ENCODE measurements at regions not wholly inside any gene's neighbourhood (a gene's known extent, or its start where the extent isn't known, plus 50 kb on each side); places are given as distances from the start of the nearest gene placed in this dataset.

DNA sequence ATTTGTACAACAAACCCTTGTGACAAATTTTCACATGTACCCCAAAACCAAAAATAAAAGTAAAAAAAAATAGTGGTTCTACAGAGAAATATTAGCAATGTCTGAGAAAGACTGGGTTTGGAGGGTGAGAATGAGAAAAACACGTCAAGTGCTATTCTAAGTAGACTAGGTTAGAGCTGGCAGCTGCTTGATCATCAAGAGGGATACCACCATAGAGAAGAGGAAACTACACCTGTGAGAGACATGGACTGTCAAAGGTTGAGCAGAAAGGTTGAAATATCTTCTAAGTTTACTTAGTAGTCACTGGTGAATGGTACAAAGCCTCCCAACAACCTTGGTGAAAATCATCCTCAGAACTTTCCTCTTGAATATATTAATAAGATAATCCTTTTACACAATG is 126.9 kb upstream of the ITGA4 start:
- peaks cover 0 to 20% (median 13%) of the 10 kb centered on the region in 7 donors for H3K9me3 Mint-ChIP-seq
- DNase-seq (no peak), ATAC-seq (ENCODE audit: low read depth in 2 of 2) (no peak)
- H3K36me3 Mint-ChIP-seq = peaks cover 9% of the 10 kb centered on the region in 2 donors
- H3K4me3 Mint-ChIP-seq = peak overlapping the region in 1 of 8 donors; percentile 15
- H3K27ac Mint-ChIP-seq = no peak overlapping the region
- peaks cover 5 to 20% (median 19%) of the 10 kb centered on the region in 3 donors for H3K4me1 Mint-ChIP-seq
- no peaks in the 10 kb centered on the region for H3K27me3 Mint-ChIP-seq

DNA sequence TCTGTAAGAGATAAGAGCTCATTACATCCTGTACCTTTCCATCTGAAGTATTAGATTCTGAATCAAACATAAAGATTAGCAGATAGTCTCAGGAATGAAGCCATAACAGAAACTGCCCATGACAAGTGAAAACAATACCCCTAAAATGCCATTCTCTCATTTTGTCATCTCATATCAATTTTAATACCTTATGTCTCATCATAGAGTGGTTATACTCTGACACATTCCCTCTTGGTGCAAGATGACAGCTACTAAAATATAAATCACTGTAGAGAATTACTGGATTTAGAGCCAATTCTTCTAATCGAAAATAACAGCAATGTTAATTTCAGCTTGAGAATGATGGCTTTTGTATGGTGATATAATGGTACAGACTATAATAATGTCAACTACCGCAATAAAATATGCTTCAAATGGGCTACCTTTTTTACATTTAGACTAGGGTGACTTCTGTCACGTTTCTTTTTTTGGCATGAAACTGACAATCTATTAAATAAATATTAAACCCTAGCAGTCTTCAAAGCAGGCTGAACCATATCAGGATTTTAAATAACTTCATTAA is 125.1 kb upstream of the ITGA4 start:
- H3K27ac Mint-ChIP-seq = no peak overlapping the region

DNA sequence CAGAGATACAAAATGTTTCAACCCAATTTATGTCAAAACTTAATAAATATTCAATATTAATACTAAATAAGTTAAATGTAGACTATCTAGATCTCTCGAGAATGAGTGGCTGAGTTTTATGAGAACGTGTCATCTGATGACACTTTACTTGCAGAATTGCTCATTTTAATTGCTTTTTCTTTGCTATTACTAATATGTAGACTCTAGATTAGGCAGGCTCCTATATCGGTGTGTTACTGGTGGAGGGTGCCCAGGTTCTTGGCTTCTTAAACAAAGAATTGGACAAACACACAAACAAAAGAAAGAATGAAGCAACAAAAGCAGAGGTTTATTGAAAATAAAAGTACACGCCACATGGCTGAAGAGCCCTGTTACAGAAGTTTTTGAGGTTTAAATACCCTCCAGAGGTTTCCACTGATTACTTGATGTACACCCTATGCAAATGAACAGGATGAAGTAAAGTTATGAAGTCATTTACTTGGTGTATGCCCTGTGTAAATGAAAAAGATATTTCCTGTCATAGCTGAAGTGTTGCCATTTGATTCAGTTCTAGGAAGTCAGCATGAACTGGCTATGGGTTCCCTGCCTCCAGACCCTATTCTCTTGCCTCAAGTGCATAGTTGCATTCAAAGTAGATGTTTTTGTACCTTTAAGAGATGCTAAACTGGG is 122.9 kb upstream of the ITGA4 start:
- Mint-ChIP-seq H3K9me3 (peaks cover 0 to 16% (median 4%) of the 10 kb centered on the region in 7 donors), H3K4me1 (peaks cover 5 to 12% (median 7%) of the 10 kb centered on the region in 3 donors), H3K27ac (peak overlapping the region in 3 of 6 donors; percentile 7 to 44 (median 27)), H3K27me3 (no peaks in the 10 kb centered on the region), H3K36me3 (peaks cover under 1 to 9% of the 10 kb centered on the region in 2 donors), H3K4me3 (no peak overlapping the region)
- DNase-seq (no peak), ATAC-seq (ENCODE audit: low read depth in 2 of 2) (peak; percentile 50 to 69)

More for the DNA sequence above, 125.1 kb upstream of the ITGA4 start:
- H3K4me1 Mint-ChIP-seq = peaks cover 5 to 12% (median 7%) of the 10 kb centered on the region in 3 donors
- H3K27me3 Mint-ChIP-seq = no peaks in the 10 kb centered on the region
- ATAC-seq (ENCODE audit: low read depth in 2 of 2) (no peak), DNase-seq (no peak)
- no peak overlapping the region for H3K4me3 Mint-ChIP-seq
- peaks cover 0 to 20% (median 13%) of the 10 kb centered on the region in 7 donors for H3K9me3 Mint-ChIP-seq
- H3K36me3 Mint-ChIP-seq = peaks cover 9% of the 10 kb centered on the region in 2 donors

DNA sequence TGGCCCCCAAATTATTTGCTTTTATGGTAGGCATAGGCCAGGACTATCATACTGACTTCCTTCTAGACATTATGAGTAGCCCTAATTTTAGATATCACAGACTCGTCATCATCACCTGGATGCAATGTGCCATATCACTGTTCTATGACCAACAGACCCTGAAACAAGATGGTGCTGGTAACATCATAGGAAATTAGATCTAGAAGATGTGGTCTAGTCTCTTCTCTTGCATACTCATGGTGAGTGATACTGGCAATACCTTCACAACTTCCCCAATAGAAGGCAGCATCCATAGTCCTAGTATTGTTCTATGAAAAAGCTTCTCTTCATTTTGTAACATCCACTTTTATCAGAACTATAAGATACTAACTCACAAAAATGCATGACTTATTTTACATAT is 116.3 kb upstream of the ITGA4 start:
- ATAC-seq (ENCODE audit: low read depth in 2 of 2) = peak in 1 of 2 donors; percentile 78
- Mint-ChIP-seq H3K4me3 (no peak overlapping the region), H3K9me3 (peaks cover 0 to 2% (median 0%) of the 10 kb centered on the region in 7 donors), H3K4me1 (peaks cover 16 to 18% (median 17%) of the 10 kb centered on the region in 3 donors), H3K27ac (no peak overlapping the region), H3K36me3 (no peaks in the 10 kb centered on the region), H3K27me3 (no peaks in the 10 kb centered on the region)
- DNase-seq = no peak

DNA sequence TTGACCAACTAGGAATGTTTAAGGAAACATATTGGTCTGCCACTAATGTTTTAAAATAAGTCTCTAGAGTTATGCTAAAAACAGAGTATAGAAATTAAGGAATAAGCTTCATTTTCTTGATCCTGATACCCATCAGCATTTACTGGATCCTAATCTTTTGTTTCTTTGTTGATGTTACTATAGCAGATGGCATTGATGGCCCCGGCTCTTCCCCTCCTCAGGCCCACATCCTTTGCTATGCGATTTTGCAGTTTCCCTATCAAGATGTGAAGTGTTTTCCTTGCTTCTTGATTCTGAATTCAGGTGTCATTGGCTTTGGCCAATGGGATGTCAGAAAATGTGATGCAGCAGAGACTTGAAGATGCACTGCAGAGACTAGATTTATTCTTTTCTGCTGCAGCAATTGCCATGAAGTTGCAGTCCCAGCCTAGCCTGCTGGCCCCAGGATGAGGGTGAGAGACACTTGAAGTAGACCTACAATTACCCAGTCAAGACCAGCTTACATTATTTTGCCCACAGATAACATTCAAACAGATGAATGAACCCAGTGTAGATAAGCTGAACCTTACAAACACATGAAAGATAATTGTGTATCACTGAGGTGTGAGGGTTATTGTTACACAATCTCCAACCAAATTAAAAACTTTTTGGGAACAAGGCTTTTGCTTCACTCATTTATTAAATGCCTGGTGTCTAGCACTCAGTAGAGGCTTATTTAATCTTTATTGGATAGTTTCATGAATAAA is 115.2 kb upstream of the ITGA4 start:
- Mint-ChIP-seq H3K27ac (peak overlapping the region in 1 of 6 donors; percentile 38), H3K4me1 (peaks cover 16 to 18% (median 17%) of the 10 kb centered on the region in 3 donors), H3K36me3 (no peaks in the 10 kb centered on the region), H3K9me3 (peaks cover 0 to 2% (median 0%) of the 10 kb centered on the region in 7 donors), H3K27me3 (no peaks in the 10 kb centered on the region), H3K4me3 (no peak overlapping the region)
- no peak for ATAC-seq (ENCODE audit: low read depth in 2 of 2)
- no peak for DNase-seq

DNA sequence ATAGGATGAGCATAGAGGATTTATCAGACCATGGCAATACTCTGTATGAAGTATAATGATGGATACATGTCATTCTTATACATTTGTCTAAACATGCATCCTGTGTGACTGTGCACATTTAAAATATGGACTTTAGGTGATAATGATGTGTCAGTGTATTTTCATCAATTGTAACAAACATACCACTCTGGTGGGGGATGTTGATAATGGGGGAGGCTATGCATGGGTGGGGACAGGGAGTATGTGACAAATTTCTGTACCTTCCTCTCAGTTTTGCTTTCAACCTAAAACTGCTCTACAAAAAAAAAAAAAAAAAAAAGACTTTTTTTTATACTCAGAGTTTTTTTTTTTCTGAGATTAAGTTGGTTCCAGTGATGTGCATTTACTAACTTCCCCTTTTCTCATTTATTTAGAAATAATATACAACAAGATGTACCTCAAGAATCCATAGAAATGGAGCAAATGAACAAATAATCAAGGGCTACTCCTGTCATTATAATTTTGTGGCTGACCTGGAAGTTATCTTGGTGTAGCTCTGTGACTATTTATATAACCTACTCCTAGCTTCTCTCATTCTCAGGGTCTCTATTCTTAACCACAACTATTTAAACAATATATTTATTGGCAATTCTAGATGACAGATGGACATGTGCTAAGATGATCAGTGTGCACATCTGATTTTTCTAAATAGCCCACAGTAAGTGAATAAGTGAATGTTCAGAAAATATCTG is 108.9 kb upstream of the ITGA4 start:
- H3K27ac Mint-ChIP-seq = peak overlapping the region in 5 of 6 donors; percentile 43 to 89 (median 59)
- H3K4me1 Mint-ChIP-seq = peaks cover 25 to 39% (median 31%) of the 10 kb centered on the region in 3 donors
- peaks cover 0 to 5% (median 3%) of the 10 kb centered on the region in 7 donors for H3K9me3 Mint-ChIP-seq
- ATAC-seq (ENCODE audit: low read depth in 2 of 2) = peak; percentile 73 to 76
- DNase-seq = peak; percentile 53
- H3K27me3 Mint-ChIP-seq = no peaks in the 10 kb centered on the region
- peak overlapping the region in 6 of 8 donors; percentile 2 to 64 (median 40) for H3K4me3 Mint-ChIP-seq
- H3K36me3 Mint-ChIP-seq = no peaks in the 10 kb centered on the region

DNA sequence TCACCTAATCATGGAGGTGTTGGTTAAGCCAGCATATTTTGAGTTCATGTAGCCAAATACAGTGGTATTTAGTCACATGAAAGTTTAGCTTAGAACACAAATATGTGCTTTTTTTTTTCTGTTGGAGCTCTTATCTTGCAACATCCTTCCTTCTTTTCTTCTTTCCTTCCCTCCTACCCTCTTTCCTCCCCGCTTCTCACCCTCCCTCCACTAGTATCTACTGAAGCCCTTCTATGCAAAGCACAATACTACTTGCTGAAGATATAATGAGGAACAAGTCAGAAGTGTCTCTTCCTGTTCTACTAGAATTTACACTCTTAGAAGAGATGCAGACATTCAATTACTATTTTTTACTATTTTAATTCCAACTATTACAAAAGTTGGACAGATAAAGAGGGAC is 105.0 kb upstream of the ITGA4 start:
- ATAC-seq (ENCODE audit: low read depth in 2 of 2) = peak; percentile 83 to 89
- peak overlapping the region; percentile 33 to 90 (median 66) for H3K27ac Mint-ChIP-seq
- H3K36me3 Mint-ChIP-seq = no peaks in the 10 kb centered on the region
- no peaks in the 10 kb centered on the region for H3K27me3 Mint-ChIP-seq
- peaks cover 0 to 5% (median 3%) of the 10 kb centered on the region in 7 donors for H3K9me3 Mint-ChIP-seq
- H3K4me1 Mint-ChIP-seq = peaks cover 25 to 38% (median 36%) of the 10 kb centered on the region in 3 donors
- DNase-seq = peak; percentile 43
- peak overlapping the region in 6 of 8 donors; percentile 6 to 62 (median 47) for H3K4me3 Mint-ChIP-seq

DNA sequence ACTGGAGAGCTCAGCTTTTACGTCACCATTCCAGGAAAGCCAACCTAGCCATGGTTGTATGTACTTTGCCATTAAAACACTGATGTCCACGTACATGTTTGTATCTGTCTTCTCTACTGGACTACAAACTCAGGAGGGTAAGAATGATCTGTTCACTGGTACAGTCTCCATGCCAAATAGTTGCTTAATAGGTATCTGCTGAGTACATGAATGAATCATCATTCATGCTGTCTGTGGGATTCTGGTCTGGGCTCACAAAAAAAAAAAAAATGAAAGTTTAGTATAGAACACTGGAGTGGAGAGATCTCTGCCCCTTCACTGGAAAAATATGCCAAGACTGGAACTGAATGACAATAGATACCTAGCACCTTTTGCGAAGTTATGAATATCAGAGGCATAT is 102.6 kb upstream of the ITGA4 start:
- DNase-seq = no peak

DNA sequence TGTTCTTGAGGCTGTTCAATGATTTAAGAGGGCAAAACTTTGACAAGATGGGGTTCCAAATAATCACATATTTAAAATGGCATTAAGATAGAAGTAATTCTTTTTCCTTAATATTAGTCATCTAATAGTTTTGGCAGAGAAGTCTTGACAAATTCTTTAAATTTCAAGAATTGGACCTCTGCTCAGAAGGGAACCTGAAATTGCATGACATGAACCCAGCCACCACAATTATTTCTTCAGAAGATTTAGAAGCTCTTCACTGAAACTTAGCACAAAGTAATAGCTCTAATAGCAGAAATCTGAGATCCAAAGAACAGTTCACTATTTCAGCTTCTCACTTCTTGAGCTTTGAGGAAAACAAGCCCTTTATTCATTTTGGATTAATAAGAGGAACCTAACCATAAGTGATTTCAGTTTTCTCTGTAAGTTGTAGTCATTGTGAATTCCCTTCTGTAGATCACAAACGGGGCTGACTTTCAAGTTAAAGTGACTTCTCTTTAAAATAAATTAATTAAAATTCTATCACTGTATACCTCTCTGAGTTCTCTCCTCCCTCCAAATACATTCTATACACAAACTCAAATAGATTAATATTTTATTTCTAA is 100.6 kb upstream of the ITGA4 start:
- H3K36me3 Mint-ChIP-seq = no peaks in the 10 kb centered on the region
- no peak overlapping the region for H3K4me3 Mint-ChIP-seq
- no peak for ATAC-seq (ENCODE audit: low read depth in 2 of 2)
- DNase-seq = no peak
- H3K27me3 Mint-ChIP-seq = no peaks in the 10 kb centered on the region
- H3K4me1 Mint-ChIP-seq = peaks cover 12 to 16% (median 14%) of the 10 kb centered on the region in 3 donors
- H3K9me3 Mint-ChIP-seq = no peaks in the 10 kb centered on the region
- no peak overlapping the region for H3K27ac Mint-ChIP-seq

More for the DNA sequence above, 102.6 kb upstream of the ITGA4 start:
- H3K4me1 Mint-ChIP-seq = peaks cover 19 to 27% (median 22%) of the 10 kb centered on the region in 3 donors
- H3K27ac Mint-ChIP-seq = no peak overlapping the region
- H3K27me3 Mint-ChIP-seq = no peaks in the 10 kb centered on the region
- H3K36me3 Mint-ChIP-seq = no peaks in the 10 kb centered on the region
- no peak for ATAC-seq (ENCODE audit: low read depth in 2 of 2)
- H3K9me3 Mint-ChIP-seq = no peaks in the 10 kb centered on the region
- no peak overlapping the region for H3K4me3 Mint-ChIP-seq

DNA sequence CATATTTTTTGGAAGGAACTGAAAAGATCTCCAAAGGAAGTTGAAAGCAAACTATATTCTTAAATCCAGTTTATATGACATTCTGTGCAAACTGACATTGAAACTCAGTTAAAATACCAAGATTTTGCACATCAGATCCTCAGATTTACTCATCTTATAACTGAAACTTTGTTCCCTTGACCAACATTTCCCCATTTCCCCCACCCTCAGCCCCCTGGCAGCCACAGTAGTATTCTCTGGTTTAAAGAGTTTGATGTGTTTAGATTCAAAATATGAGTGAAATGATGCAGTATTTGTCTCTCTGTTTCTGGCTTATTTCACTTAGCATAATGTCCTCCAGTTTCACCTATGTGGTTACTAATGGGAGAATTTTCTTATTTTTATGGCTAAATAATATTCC is 99.2 kb upstream of the ITGA4 start:
- Mint-ChIP-seq H3K4me1 (peaks cover 7 to 12% (median 8%) of the 10 kb centered on the region in 3 donors), H3K27ac (peak overlapping the region in 1 of 6 donors; percentile 40), H3K27me3 (no peaks in the 10 kb centered on the region), H3K9me3 (no peaks in the 10 kb centered on the region), H3K4me3 (no peak overlapping the region), H3K36me3 (no peaks in the 10 kb centered on the region)
- DNase-seq (no peak), ATAC-seq (ENCODE audit: low read depth in 2 of 2) (no peak)

DNA sequence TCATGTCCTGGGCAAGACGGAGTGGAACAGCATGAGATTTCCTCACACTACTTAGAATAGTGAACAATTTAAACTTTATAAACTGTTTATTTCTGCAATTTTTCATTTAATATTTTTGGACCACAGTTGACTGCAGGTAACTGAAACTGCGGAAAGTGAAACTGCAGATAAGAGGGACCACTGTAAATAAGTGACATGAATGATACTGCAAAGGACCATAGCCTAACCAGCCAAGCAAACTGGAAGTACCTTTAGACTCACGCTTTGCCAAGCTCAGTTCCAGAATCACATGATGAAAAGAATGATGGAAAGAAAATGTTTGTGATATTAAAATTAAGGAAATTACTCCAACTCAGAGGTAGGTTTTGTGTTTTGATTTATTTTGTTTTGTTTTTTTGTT is 94.6 kb upstream of the ITGA4 start:
- ATAC-seq (ENCODE audit: low read depth in 2 of 2) (no peak), DNase-seq (no peak)
- H3K4me1 Mint-ChIP-seq = peaks cover 12 to 13% (median 12%) of the 10 kb centered on the region in 3 donors
- no peaks in the 10 kb centered on the region for H3K9me3 Mint-ChIP-seq
- no peaks in the 10 kb centered on the region for H3K36me3 Mint-ChIP-seq
- H3K27me3 Mint-ChIP-seq = no peaks in the 10 kb centered on the region
- no peak overlapping the region for H3K4me3 Mint-ChIP-seq
- H3K27ac Mint-ChIP-seq = no peak overlapping the region

DNA sequence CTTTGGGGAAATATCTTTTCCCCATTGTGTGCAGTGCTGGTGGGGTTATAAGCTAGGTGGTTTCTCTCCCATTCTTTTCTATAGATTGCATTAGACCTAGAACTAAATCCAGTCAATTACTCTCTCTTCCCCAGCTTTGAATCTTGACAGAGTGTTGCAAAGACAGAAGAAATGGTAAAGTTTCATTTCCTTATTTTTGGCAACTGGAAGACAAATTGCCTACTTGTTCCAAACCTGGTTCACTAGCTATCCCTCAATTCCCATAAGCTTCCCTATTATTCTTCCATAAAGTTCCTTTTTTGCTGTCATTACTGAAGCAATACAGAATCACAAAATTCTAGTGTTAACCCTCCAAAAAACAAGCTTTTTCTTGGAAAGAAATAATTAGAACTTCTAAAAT is 94.0 kb upstream of the ITGA4 start:
- Mint-ChIP-seq H3K27ac (peak overlapping the region in 1 of 6 donors; percentile 75), H3K36me3 (no peaks in the 10 kb centered on the region), H3K4me1 (peaks cover 12 to 13% (median 12%) of the 10 kb centered on the region in 3 donors), H3K4me3 (peak overlapping the region in 1 of 8 donors; percentile 17), H3K9me3 (no peaks in the 10 kb centered on the region), H3K27me3 (no peaks in the 10 kb centered on the region)
- DNase-seq = peak; percentile 19
- ATAC-seq (ENCODE audit: low read depth in 2 of 2) = peak; percentile 40 to 61

All from naive B cell (primary cell).